ENCODE measurements at regions not wholly inside any gene's neighbourhood (a gene's known extent, or its start where the extent isn't known, plus 50 kb on each side); places are given as distances from the start of the nearest gene placed in this dataset.

DNA sequence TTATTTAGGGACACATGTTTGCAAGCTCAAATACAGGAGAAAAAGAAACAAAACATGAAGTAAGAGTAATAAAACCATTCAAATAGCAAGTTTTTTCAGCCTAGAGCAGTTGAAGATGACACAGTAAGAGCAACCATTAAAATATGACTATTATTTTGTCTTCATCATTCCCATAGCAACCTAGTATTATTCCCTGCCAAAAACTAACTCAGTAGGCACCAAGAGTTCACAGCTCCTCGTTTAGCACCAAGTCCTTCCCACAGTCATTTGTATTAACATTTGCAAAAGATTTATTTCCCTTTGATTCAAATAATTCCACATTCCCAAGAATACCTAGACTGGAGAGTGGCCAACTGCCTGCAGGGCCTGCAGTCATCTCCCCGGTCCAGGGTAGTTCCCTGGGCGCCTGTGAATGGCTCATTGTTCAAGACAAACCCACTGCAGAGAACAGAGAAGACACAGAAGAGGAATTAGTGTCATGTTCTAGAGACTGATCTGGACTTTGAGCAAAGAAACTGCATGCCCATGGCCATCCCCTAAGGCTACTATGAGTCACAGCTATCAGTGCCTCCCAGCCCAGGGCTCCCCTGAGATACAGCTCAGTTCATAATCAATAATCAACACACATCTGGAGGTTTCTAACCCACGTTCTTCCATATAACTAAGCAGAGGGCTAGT, 139.1 kb upstream of the MAP3K1 start:
- no peaks in the 10 kb centered on the region for H3K36me3 ChIP-seq (ENCODE audit: low read depth, missing control alignments)
- no peaks in the 10 kb centered on the region for H3K4me1 ChIP-seq
- no peak overlapping the region for H3K4me3 ChIP-seq
- H3K9me3 ChIP-seq = no peaks in the 10 kb centered on the region
- H3K27me3 ChIP-seq = no peaks in the 10 kb centered on the region
- intact Hi-C loops (cut with DNase I; ENCODE audit: low total_unique reads) = no loop called here
- 74 to 77% methylated on average over 4 of the region's 4 CpGs for WGBS, 2 donors
- no peak for TF ChIP-seq CTCF (IDR thresholded peaks at IDR 0.05)
- TF ChIP-seq POLR2A (IDR thresholded peaks at IDR 0.05) = no peak
- no peak for DNase-seq
- H3K27ac ChIP-seq = no peak overlapping the region

DNA sequence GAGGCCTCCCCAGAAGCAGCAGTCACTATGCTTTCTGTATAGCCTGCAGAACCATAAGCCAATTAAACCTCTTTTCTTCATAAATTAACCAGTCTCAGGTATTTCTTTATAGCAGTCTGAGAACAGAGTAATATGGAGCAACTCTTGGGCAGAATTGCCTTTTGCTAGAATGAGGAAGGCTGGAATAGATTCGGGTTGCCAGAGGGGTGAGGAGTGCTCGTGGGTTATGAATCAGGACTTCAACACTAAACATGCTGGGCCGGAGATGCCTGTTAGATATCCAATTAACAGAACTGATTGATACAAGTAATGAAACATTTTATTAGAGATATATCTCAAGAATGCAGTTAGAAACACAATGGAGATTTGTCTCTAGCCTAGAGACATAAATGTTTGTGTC, 140.9 kb upstream of the MAP3K1 start:
- TF ChIP-seq CTCF (IDR thresholded peaks at IDR 0.05) (no peak), POLR2A (IDR thresholded peaks at IDR 0.05) (no peak)
- 63 to 73% methylated on average over 3 of the region's 3 CpGs for WGBS, 2 donors

GRCh38 chr5:56673171-56673570, 142.2 kb upstream of the MAP3K1 start:
- TF ChIP-seq POLR2A (IDR thresholded peaks at IDR 0.05) (no peak), CTCF (IDR thresholded peaks at IDR 0.05) (no peak)
- Histone ChIP-seq H3K27me3 (no peaks in the 10 kb centered on the region), H3K4me3 (no peak overlapping the region), H3K4me1 (no peaks in the 10 kb centered on the region), H3K9me3 (no peaks in the 10 kb centered on the region), H3K27ac (no peak overlapping the region), H3K36me3 (ENCODE audit: low read depth, missing control alignments) (no peaks in the 10 kb centered on the region)
- no peak for DNase-seq
- 88 to 94% methylated on average over 5 of the region's 5 CpGs for WGBS, 2 donors
- intact Hi-C loops (cut with DNase I; ENCODE audit: low total_unique reads) = no loop called here

More for the DNA sequence above, 140.9 kb upstream of the MAP3K1 start:
- Histone ChIP-seq H3K27me3 (no peaks in the 10 kb centered on the region), H3K27ac (no peak overlapping the region), H3K4me3 (no peak overlapping the region), H3K36me3 (ENCODE audit: low read depth, missing control alignments) (no peaks in the 10 kb centered on the region), H3K9me3 (no peaks in the 10 kb centered on the region), H3K4me1 (no peaks in the 10 kb centered on the region)
- intact Hi-C loops (cut with DNase I; ENCODE audit: low total_unique reads) = no loop called here
- no peak for DNase-seq

DNA sequence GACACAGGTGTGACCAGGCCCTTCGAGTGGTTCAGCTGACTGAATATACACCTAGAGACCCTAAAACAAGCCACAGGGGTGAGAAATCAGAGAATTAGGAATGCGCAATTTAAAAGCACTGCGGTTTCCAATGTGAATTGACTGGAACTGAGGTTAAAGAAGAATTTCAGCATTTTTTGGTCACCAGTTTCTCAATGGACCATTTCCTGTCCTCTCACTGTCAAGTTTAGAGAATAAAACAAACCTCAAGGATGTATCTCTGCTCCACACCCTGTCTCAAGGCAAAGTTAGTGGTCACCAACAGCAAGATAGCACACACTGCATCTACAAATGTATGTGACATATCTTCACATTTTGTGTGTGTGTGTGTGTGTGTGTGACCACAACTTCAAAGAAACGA, 143.8 kb upstream of the MAP3K1 start:
- intact Hi-C loops (cut with DNase I; ENCODE audit: low total_unique reads) = no loop called here
- H3K27ac ChIP-seq = no peak overlapping the region
- no peaks in the 10 kb centered on the region for H3K4me1 ChIP-seq
- no peaks in the 10 kb centered on the region for H3K9me3 ChIP-seq
- 83 to 90% methylated on average over 4 of the region's 4 CpGs for WGBS, 2 donors
- DNase-seq = no peak
- H3K36me3 ChIP-seq (ENCODE audit: low read depth, missing control alignments) = no peaks in the 10 kb centered on the region
- TF ChIP-seq CTCF (IDR thresholded peaks at IDR 0.05) (no peak), POLR2A (IDR thresholded peaks at IDR 0.05) (no peak)
- H3K4me3 ChIP-seq = no peak overlapping the region
- H3K27me3 ChIP-seq = no peaks in the 10 kb centered on the region

GRCh38 chr5:56670916-56671315, 144.4 kb upstream of the MAP3K1 start:
- DNase-seq = no peak
- Histone ChIP-seq H3K27ac (no peak overlapping the region), H3K4me1 (no peaks in the 10 kb centered on the region), H3K27me3 (no peaks in the 10 kb centered on the region), H3K36me3 (ENCODE audit: low read depth, missing control alignments) (no peaks in the 10 kb centered on the region), H3K9me3 (no peaks in the 10 kb centered on the region), H3K4me3 (no peak overlapping the region)
- WGBS, 2 donors = 92 to 99% methylated on average over 2 of the region's 2 CpGs
- TF ChIP-seq POLR2A (IDR thresholded peaks at IDR 0.05) (no peak), CTCF (IDR thresholded peaks at IDR 0.05) (no peak)
- intact Hi-C loops (cut with DNase I; ENCODE audit: low total_unique reads) = no loop called here

All from testis (tissue), 2 donors.